22Rv1 (cell line): ENCODE measurements at regions not wholly inside any gene's neighbourhood (a gene's known extent, or its start where the extent isn't known, plus 50 kb on each side); places are given as distances from the start of the nearest gene placed in this dataset.

ENCODE experiments used
- ZFX ChIP-seq: fragments of 450-650 bp; IDR thresholded peaks from 2 replicates; pipeline ENCODE4 v1.6.1; 2017; ENCODE audit warnings: antibody characterized with exemption, borderline replicate concordance
- TF ChIP-seq, protein P1 (sequence below): fragments of 450-650 bp; IDR thresholded peaks from 2 replicates; pipeline ENCODE4 v1.5.1; 2017; ENCODE audit warnings: mild to moderate bottlenecking

DNA sequence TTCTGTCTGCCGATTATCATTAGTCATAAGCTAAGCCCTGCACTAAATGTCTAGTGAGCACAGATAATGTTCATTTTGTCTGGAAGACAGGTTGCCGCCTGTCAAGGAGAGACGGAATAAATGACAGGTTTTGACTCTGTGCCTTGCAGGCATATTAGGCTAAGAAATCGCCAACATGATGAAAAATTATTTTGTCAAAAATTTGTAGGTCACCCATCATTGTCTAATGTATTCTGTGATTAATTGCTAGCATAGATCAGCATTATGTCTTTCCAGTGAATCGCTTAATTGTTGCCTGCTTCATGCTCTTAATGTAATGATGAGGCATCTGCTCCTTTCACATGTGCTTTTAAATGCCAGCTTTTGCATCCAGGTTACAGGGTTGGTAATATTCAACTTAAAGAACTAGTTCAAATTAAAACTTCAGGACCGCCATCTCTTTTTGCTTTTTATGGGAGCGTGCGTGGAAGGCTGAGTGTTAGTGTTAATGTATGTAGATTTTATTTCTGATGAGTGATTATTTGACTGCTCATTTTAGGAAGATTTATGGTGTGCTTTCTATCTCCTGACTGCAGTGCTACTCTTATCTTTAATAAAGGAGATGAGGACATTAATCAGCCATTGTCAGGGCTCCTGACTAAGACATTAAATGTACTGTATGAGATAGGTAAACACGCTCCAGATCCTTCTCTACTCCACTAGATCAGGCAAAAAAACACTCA, 120.8 kb upstream of the MEIS2 start:
- TF ChIP-seq, protein P1, sequence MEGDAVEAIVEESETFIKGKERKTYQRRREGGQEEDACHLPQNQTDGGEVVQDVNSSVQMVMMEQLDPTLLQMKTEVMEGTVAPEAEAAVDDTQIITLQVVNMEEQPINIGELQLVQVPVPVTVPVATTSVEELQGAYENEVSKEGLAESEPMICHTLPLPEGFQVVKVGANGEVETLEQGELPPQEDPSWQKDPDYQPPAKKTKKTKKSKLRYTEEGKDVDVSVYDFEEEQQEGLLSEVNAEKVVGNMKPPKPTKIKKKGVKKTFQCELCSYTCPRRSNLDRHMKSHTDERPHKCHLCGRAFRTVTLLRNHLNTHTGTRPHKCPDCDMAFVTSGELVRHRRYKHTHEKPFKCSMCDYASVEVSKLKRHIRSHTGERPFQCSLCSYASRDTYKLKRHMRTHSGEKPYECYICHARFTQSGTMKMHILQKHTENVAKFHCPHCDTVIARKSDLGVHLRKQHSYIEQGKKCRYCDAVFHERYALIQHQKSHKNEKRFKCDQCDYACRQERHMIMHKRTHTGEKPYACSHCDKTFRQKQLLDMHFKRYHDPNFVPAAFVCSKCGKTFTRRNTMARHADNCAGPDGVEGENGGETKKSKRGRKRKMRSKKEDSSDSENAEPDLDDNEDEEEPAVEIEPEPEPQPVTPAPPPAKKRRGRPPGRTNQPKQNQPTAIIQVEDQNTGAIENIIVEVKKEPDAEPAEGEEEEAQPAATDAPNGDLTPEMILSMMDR = no peak
- TF ChIP-seq ZFX = no peak
